ENCODE measurements at regions not wholly inside any gene's neighbourhood (a gene's known extent, or its start where the extent isn't known, plus 50 kb on each side); places are given as distances from the start of the nearest gene placed in this dataset.

GRCh38 chr14:22383515-22384166, 205.4 kb downstream of the DAD1 start:
- Histone ChIP-seq H3K9me3 (no peaks in the 10 kb centered on the region), H3K4me3 (no peak overlapping the region), H3K36me3 (no peaks in the 10 kb centered on the region), H3K4me1 (peaks cover 0 to 12% (median 3%) of the 10 kb centered on the region in 9 donors), H3K27me3 (peaks cover 0 to 17% (median 7%) of the 10 kb centered on the region in 7 donors), H3K27ac (no peak overlapping the region)
- WGBS, 2 donors: 64 to 82% methylated on average over 8 of the region's 8 CpGs
- TF ChIP-seq CTCF (IDR thresholded peaks at IDR 0.05): no peak
- DNase-seq (no peak), ATAC-seq (no peak)
- intact Hi-C loops (cut with DNase I): loop anchor here in 5 of 10 donors (10.0 kb wide), 3 partner anchors 271 to 471 kb away; partner anchors contain the start of gene SLC7A7 (in 1 of the 5)

- Histone ChIP-seq H3K27me3 (peaks cover 0 to 14% (median 7%) of the 10 kb centered on the region in 7 donors), H3K27ac (no peak overlapping the region), H3K36me3 (no peaks in the 10 kb centered on the region), H3K4me1 (peaks cover 0 to 11% (median 3%) of the 10 kb centered on the region in 9 donors), H3K9me3 (no peaks in the 10 kb centered on the region), H3K4me3 (no peak overlapping the region)
- intact Hi-C loops (cut with DNase I): loop anchor here in 5 of 10 donors (10.0 kb wide), 3 partner anchors 272 to 472 kb away; partner anchors contain the start of gene SLC7A7 (in 1 of the 5)
- no peak for TF ChIP-seq CTCF (IDR thresholded peaks at IDR 0.05)
- ATAC-seq (no peak), DNase-seq (no peak)
- 84 to 93% methylated on average over 2 of the region's 2 CpGs for WGBS, 2 donors
These were observed 206.1 kb downstream of the DAD1 start for GRCh38 chr14:22382955-22383354.

- Histone ChIP-seq H3K9me3 (no peaks in the 10 kb centered on the region), H3K4me1 (peaks cover 0 to 8% (median under 1%) of the 10 kb centered on the region in 9 donors), H3K36me3 (no peaks in the 10 kb centered on the region), H3K27me3 (peaks cover 0 to 15% (median 4%) of the 10 kb centered on the region in 7 donors), H3K27ac (no peak overlapping the region), H3K4me3 (no peak overlapping the region)
- intact Hi-C loops (cut with DNase I): loop anchor here in 5 of 10 donors (10.0 kb wide), 3 partner anchors 272 to 472 kb away; partner anchors contain the start of gene SLC7A7 (in 1 of the 5)
- 89 to 97% methylated on average over 1 of the region's 1 CpG for WGBS, 2 donors
- TF ChIP-seq CTCF (IDR thresholded peaks at IDR 0.05): no peak
- DNase-seq: no peak
- no peak for ATAC-seq
These were observed 206.6 kb downstream of the DAD1 start for GRCh38 chr14:22382395-22382794.

GRCh38 chr14:22381766-22382165, 207.3 kb downstream of the DAD1 start:
- TF ChIP-seq CTCF (IDR thresholded peaks at IDR 0.05): no peak
- Histone ChIP-seq H3K9me3 (no peaks in the 10 kb centered on the region), H3K27me3 (peaks cover 0 to 10% (median 3%) of the 10 kb centered on the region in 7 donors), H3K4me3 (no peak overlapping the region), H3K4me1 (peaks cover 0 to 8% (median 0%) of the 10 kb centered on the region in 9 donors), H3K27ac (no peak overlapping the region), H3K36me3 (no peaks in the 10 kb centered on the region)
- intact Hi-C loops (cut with DNase I): loop anchor here in 5 of 10 donors (10.0 kb wide), 3 partner anchors 273 to 473 kb away; partner anchors contain the start of gene SLC7A7 (in 1 of the 5)
- 95 to 97% methylated on average over 2 of the region's 2 CpGs for WGBS, 2 donors
- ATAC-seq (no peak), DNase-seq (no peak)
